KMS-11 (cell line): ENCODE measurements at regions not wholly inside any gene's neighbourhood (a gene's known extent, or its start where the extent isn't known, plus 50 kb on each side); places are given as distances from the start of the nearest gene placed in this dataset.

Source experiments
- H2AFZ ChIP-seq: fragments of 200-600 bp; sonication (generic); 2 replicates; pipeline ENCODE4 v1.6.1; 2016; ENCODE audit warnings: antibody characterized with exemption, mixed run types, low read depth
- H3K27ac ChIP-seq: fragments of 200-600 bp; sonication (generic); 2 replicates; pipeline ENCODE4 v1.6.1; 2016; ENCODE audit warnings: mild to moderate bottlenecking, mixed run types
- H3K27me3 ChIP-seq: fragments of 200-600 bp; sonication (generic); 2 replicates; pipeline ENCODE4 v1.6.1; 2017; ENCODE audit warnings: mild to moderate bottlenecking, low read depth, mixed run types, moderate library complexity; ENCODE audit not compliant: insufficient read depth
- H3K36me3 ChIP-seq: fragments of 200-600 bp; sonication (generic); 2 replicates; pipeline ENCODE4 v1.6.1; 2017; ENCODE audit warnings: mild to moderate bottlenecking, mixed run types; ENCODE audit not compliant: insufficient read depth
- H3K4me1 ChIP-seq: fragments of 200-600 bp; sonication (generic); 2 replicates; pipeline ENCODE4 v1.6.1; 2016; ENCODE audit warnings: mild to moderate bottlenecking, low read depth, mixed run types; ENCODE audit not compliant: poor library complexity, severe bottlenecking
- H3K4me2 ChIP-seq: fragments of 200-600 bp; sonication (generic); 2 replicates; pipeline ENCODE4 v1.7.0; 2016; ENCODE audit warnings: mild to moderate bottlenecking, mixed run types
- H3K4me3 ChIP-seq: fragments of 200-600 bp; sonication (generic); IDR thresholded peaks from 2 replicates; pipeline ENCODE4 v1.6.1; 2017; ENCODE audit warnings: low read depth, low read length, mixed read lengths; ENCODE audit not compliant: insufficient read depth
- H3K79me2 ChIP-seq: fragments of 200-600 bp; sonication (generic); 2 replicates; pipeline ENCODE4 v1.6.1; 2016; ENCODE audit warnings: low read depth, mixed run types; ENCODE audit not compliant: insufficient read depth
- H3K9ac ChIP-seq: fragments of 200-600 bp; sonication (generic); 2 replicates; pipeline ENCODE4 v1.6.1; 2016; ENCODE audit warnings: mild to moderate bottlenecking, mixed run types
- H4K20me1 ChIP-seq: fragments of 200-600 bp; sonication (generic); 2 replicates; pipeline ENCODE4 v1.6.1; 2016; ENCODE audit warnings: mild to moderate bottlenecking, mixed run types; ENCODE audit not compliant: insufficient read depth
- TF ChIP-seq, protein P1 (sequence below): fragments of 200-600 bp; sonication (generic); conservative IDR thresholded peaks from 2 replicates; pipeline ENCODE4 v1.6.1; 2017; ENCODE audit warnings: low read depth, mild to moderate bottlenecking, antibody characterized with exemption, low read length, moderate library complexity, mixed read lengths

DNA sequence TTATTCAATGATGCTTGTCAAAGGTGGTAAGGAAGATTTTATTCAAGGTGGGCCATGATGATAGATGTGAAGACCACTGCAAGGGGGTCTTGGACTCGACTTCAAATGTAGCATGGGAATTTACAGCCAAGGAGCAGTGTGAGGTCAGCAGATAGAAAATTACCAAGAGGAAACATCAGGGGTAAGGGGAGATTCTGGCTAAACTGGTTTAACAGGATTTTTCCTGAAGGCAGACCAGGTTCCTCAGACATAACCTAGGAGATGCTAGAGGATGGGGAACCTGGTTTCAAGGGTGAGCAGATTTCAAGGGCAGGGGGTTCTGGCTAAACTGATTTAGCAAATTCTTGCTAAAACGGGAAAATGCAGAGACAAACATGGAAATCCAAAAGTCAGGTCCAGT lies 464.9 kb downstream of the TAFA4 start:
- no peaks in the 10 kb centered on the region for H3K79me2 ChIP-seq
- H2AFZ ChIP-seq, result no peak overlapping the region
- H3K27me3 ChIP-seq, result no peaks in the 10 kb centered on the region
- H4K20me1 ChIP-seq, result no peaks in the 10 kb centered on the region
- no peak overlapping the region for H3K4me2 ChIP-seq
- no peak overlapping the region for H3K27ac ChIP-seq
- no peaks in the 10 kb centered on the region for H3K36me3 ChIP-seq
- H3K4me3 ChIP-seq, result no peak overlapping the region
- H3K4me1 ChIP-seq, result no peaks in the 10 kb centered on the region
- H3K9ac ChIP-seq, result no peak overlapping the region
- TF ChIP-seq, protein P1, sequence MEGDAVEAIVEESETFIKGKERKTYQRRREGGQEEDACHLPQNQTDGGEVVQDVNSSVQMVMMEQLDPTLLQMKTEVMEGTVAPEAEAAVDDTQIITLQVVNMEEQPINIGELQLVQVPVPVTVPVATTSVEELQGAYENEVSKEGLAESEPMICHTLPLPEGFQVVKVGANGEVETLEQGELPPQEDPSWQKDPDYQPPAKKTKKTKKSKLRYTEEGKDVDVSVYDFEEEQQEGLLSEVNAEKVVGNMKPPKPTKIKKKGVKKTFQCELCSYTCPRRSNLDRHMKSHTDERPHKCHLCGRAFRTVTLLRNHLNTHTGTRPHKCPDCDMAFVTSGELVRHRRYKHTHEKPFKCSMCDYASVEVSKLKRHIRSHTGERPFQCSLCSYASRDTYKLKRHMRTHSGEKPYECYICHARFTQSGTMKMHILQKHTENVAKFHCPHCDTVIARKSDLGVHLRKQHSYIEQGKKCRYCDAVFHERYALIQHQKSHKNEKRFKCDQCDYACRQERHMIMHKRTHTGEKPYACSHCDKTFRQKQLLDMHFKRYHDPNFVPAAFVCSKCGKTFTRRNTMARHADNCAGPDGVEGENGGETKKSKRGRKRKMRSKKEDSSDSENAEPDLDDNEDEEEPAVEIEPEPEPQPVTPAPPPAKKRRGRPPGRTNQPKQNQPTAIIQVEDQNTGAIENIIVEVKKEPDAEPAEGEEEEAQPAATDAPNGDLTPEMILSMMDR, result no peak

- Histone ChIP-seq H2AFZ (no peak overlapping the region), H3K36me3 (no peaks in the 10 kb centered on the region), H3K4me2 (no peak overlapping the region), H3K79me2 (no peaks in the 10 kb centered on the region), H4K20me1 (no peaks in the 10 kb centered on the region), H3K9ac (no peak overlapping the region), H3K4me1 (no peaks in the 10 kb centered on the region), H3K4me3 (no peak overlapping the region), H3K27me3 (no peaks in the 10 kb centered on the region), H3K27ac (no peak overlapping the region)
- TF ChIP-seq, protein P1, result no peak
These were observed 473.8 kb downstream of the TAFA4 start for GRCh38 chr3:68458581-68458980.

- no peak overlapping the region for H3K9ac ChIP-seq
- no peak overlapping the region for H2AFZ ChIP-seq
- H4K20me1 ChIP-seq, result no peaks in the 10 kb centered on the region
- no peaks in the 10 kb centered on the region for H3K79me2 ChIP-seq
- H3K4me3 ChIP-seq, result no peak overlapping the region
- H3K27me3 ChIP-seq, result no peaks in the 10 kb centered on the region
- no peak overlapping the region for H3K27ac ChIP-seq
- H3K4me2 ChIP-seq, result no peak overlapping the region
- H3K36me3 ChIP-seq, result no peaks in the 10 kb centered on the region
- TF ChIP-seq, protein P1, result no peak
- H3K4me1 ChIP-seq, result no peaks in the 10 kb centered on the region
These were observed 483.6 kb downstream of the TAFA4 start for GRCh38 chr3:68448510-68449383.

GRCh38 chr3:68447885-68448284 lies 484.5 kb downstream of the TAFA4 start:
- TF ChIP-seq, protein P1, result no peak
- Histone ChIP-seq H2AFZ (no peak overlapping the region), H4K20me1 (no peaks in the 10 kb centered on the region), H3K27ac (no peak overlapping the region), H3K4me1 (no peaks in the 10 kb centered on the region), H3K4me2 (no peak overlapping the region), H3K27me3 (no peaks in the 10 kb centered on the region), H3K9ac (no peak overlapping the region), H3K4me3 (no peak overlapping the region), H3K79me2 (no peaks in the 10 kb centered on the region), H3K36me3 (no peaks in the 10 kb centered on the region)
